Activated naive CD4-positive, alpha-beta T cell treated with anti-CD3 and anti-CD28 coated beads, Interleukin-2, amount 50 U/mL, for 72 hours (primary cell): ENCODE measurements at regions not wholly inside any gene's neighbourhood (a gene's known extent, or its start where the extent isn't known, plus 50 kb on each side); places are given as distances from the start of the nearest gene placed in this dataset.

Source experiments
- ATAC-seq, 2 donors: fragments of 150-1000 bp; cut with Tn5 transposase; 2 replicates each; pipeline ENCODE4 v1.10.0; 2021; ENCODE audit warnings: mild to moderate bottlenecking in 2 of 2, moderate library complexity in 2 of 2
- DNase-seq, 2 donors: peaks; one replicate each; pipeline ENCODE4 v3.0.0; 2021 to 2022; ENCODE audit warnings: low spot score in 2 of 2
- H3K27ac Mint-ChIP-seq, 2 donors: one replicate each; pipeline ENCODE4 v1.8.0; 2022; ENCODE audit warnings: mild to moderate bottlenecking in 2 of 2, mixed read lengths in 2 of 2
- H3K36me3 Mint-ChIP-seq, 2 donors: one replicate each; pipeline ENCODE4 v1.8.0; 2022; ENCODE audit warnings: mixed read lengths in 2 of 2
- H3K9me3 Mint-ChIP-seq, 2 donors: one replicate each; pipeline ENCODE4 v1.8.0; 2022; ENCODE audit warnings: mixed read lengths in 2 of 2

DNA sequence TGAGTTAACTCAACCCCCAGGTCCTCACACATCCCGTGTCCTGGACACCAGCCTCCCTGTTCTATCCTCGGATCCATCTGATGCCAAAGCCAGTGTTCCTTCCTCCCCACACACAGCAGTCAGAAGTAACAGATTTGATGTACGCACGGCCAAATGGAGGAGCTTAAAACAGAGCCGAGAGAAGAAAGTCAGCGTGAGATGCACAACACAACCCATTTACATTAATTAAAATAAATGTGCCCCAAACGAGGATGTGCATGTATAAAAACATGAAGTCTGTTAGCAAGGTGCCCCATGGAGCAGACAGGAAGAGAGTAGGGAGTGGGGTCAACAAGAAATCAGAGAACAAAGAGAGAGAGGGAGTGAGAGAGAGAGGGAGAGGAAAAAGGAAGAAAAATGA is 191.2 kb downstream of the HAUS1 start:
- Mint-ChIP-seq H3K36me3 (no peaks in the 10 kb centered on the region), H3K27ac (peak overlapping the region; percentile 81 to 83), H3K9me3 (no peaks in the 10 kb centered on the region)
- ATAC-seq (no peak), DNase-seq (no peak)

DNA sequence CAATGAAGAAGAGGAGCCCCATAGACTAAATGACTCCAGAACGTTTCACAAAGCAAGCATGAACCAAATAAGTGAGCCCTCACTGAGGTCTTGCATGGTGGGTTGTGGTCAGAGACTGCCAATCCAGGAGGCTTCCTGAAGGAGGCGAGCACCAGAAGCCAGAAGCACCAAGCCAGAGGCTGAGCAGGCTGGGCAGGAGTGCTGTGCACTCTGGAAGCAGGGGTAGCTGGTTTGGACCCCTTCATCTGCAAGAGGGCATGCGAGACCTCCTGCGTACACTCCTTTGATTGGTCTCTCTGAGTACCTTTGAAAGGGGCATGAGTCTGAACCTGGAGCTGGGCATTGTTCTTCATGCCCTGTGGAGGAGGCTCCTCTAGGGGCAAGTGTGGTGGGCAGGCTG is 192.5 kb downstream of the HAUS1 start:
- no peaks in the 10 kb centered on the region for H3K9me3 Mint-ChIP-seq
- DNase-seq = peak in 1 of 2 donors; percentile 26
- no peak overlapping the region for H3K27ac Mint-ChIP-seq
- ATAC-seq = no peak
- H3K36me3 Mint-ChIP-seq = no peaks in the 10 kb centered on the region

DNA sequence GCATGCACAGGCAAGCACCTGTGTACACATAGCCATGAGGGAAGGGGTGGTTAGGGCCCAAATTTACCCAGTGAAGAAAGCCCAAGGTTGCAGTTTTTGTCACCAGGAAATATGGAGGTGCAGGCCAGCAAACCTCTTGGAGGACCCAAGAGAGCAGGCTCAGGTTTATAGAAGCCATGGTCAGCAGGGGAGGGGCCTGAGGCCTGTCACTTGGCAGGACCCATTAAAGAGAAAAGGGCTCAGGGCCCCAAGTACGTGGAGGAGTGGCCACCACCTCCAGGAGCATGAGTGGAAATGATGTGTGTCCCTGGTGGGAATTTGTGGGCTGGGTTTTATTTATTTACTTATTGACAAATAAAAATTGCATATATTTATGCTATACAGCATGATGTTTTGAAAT is 192.9 kb downstream of the HAUS1 start:
- ATAC-seq = no peak
- no peak for DNase-seq
- H3K27ac Mint-ChIP-seq = no peak overlapping the region
- H3K36me3 Mint-ChIP-seq = no peaks in the 10 kb centered on the region
- H3K9me3 Mint-ChIP-seq = no peaks in the 10 kb centered on the region

DNA sequence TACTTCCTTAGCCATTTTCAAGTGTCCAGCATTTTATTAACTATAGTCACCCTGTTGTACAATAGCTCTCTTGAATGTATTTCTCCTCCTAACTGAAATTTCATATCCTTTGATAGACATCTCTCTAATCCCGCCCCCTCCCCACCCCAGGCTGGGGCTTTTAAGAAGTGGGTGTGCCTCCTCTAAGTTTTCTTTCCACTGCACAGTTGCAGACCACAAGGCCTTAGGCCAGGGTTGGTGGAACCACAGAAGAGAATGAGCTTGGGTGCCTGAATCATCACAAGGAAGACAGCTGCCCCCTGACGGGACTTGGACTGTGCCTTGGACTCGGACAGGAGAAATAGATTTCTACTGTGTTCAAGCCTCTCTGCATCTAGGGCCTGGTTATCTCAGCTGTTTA is 193.4 kb downstream of the HAUS1 start:
- peak; percentile 41 to 43 for ATAC-seq
- DNase-seq = no peak
- H3K36me3 Mint-ChIP-seq = no peaks in the 10 kb centered on the region
- H3K27ac Mint-ChIP-seq = no peak overlapping the region
- H3K9me3 Mint-ChIP-seq = no peaks in the 10 kb centered on the region

DNA sequence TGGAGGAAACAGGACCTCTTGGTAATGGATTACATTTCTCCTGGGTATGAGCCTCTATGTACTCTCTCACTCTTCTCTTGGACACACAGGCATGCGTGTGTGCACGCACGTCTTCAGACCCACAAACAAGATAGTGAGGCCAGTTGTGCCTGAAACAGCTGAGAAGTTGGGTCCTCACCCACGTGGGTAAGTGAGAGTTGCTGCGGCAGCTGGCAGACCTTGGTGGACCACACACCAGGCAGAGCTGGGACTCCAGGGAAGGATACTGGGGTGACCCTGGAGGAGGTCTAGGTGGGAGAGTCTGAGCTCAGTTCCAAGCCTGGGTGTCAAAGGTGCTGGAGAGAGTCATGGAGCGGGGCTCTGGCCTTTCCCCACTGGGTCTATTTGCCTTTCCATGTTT is 194.3 kb downstream of the HAUS1 start:
- H3K9me3 Mint-ChIP-seq = peaks cover 0 to 5% of the 10 kb centered on the region in 2 donors
- peak overlapping the region in 1 of 2 donors; percentile 17 for H3K27ac Mint-ChIP-seq
- H3K36me3 Mint-ChIP-seq = no peaks in the 10 kb centered on the region
- ATAC-seq (no peak), DNase-seq (no peak)

DNA sequence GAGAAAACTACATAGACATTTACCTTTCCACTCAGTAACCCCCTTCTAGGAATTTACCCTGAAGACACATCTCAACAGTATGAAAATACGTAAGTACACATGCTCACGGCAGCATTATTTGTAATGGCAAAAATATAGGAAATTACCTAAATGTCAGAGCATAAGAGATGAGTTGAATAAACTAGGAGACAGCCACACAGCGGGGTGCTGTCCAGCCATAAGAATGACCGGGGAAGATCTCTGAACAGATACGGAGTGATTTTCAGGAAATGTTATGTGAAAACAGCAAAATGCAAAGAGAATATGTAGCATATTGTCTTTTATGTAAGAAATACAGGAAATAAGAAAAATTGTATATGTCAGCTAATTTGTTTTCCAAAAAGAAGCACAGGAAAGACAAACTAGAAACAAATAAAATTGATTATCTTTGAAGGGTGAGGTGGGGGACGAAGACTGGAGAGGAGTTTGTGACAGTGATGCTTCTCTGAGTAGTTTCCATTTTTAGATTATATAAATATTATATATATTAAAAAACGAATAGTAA is 195.4 kb downstream of the HAUS1 start:
- no peak for DNase-seq

DNA sequence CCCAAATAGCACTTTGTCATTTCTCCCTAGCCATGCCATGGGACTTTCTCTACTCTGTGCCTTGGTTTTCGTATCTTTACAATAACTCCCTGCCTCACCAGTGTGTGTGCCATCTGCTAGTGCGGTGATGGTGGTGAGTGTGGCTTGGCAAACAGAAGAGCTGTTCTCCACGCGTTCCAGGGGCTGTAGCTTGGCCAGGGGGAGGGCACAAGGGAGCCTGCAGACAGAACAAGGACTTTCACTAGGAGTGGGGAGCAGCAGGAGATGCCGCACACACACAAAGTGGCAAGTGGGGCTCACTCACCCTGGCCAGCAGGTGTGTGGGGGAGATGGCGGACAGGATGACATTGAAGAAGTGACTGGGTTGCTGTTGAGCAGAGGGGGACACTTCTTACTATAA is 196.9 kb downstream of the HAUS1 start:
- H3K9me3 Mint-ChIP-seq = peaks cover 0 to 6% of the 10 kb centered on the region in 2 donors
- peaks cover 0 to under 1% of the 10 kb centered on the region in 2 donors for H3K36me3 Mint-ChIP-seq
- ATAC-seq (no peak), DNase-seq (peak in 1 of 2 donors; percentile 16)
- H3K27ac Mint-ChIP-seq = no peak overlapping the region

More for the DNA sequence above, 195.4 kb downstream of the HAUS1 start:
- Mint-ChIP-seq H3K36me3 (no peaks in the 10 kb centered on the region), H3K27ac (no peak overlapping the region), H3K9me3 (peaks cover 0 to 6% of the 10 kb centered on the region in 2 donors)
- ATAC-seq = no peak

DNA sequence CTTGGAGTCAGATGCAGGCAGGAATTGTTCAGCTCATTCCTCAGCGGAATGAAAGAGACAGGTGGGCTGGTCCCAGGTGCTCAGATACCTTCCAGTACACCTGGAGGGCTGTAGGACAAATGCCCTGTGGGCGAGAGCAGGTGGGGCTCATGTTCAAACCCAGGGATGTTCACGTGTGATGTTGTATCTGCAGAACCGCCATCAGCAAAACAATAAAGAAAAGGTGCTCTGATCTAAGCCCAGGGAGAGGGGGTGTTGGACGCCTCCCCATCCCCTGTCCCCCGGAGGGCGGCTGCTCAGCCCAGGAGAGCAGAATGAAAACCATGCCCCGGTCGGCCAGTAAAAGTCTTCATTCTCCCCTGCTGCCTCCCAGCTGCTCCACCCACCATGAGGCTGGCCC is 197.4 kb downstream of the HAUS1 start:
- peak in 1 of 2 donors; percentile 28 for DNase-seq
- no peak for ATAC-seq
- Mint-ChIP-seq H3K9me3 (peaks cover 0 to 6% of the 10 kb centered on the region in 2 donors), H3K36me3 (peaks cover 0 to 5% of the 10 kb centered on the region in 2 donors), H3K27ac (no peak overlapping the region)

DNA sequence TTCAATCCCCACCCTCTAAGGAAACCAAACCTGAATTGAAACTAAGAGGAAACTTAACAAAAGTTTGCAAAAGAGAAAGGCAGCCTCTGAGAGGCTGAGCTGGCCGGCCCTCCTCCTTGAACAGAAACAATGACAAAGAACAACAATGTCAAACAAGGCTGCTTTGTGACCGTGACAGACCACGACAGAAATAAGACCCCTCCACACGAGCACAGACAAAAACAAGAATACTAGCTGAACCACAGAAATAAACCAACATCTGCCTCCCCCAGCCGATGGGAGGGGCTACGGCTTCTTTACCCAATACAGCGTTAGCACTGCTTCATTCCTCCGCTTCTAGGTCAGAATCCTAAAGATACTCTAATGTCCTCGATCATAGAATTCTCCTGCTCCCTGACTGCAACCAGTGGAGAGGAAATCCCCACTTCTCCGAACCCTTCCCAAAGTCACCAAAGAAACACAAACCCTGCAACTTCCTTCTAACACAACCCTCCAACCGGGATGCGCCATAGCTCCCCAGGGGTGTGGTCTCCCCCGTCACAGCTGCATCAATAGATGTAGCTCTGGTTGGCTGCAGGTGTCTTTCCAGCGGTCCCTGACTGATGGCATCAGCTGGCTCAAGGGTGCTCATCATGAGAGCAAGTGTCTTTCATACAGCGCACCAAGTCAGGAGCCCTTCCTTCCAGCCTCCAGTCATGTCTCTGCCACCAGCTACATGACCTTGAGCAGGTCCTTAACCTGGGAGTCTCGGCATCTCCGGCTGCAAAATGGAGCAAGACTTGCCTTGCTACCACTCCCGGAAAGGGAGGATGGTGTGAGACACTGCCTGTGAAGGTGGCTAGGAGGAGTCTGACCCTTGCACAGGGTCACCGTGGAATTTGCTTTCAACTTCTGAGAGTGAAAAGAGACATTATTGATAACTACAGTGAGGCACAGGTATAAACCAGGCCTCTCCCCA is 198.6 kb downstream of the HAUS1 start:
- ATAC-seq (no peak), DNase-seq (peak in 1 of 2 donors; percentile 21)
- Mint-ChIP-seq H3K27ac (no peak overlapping the region), H3K9me3 (peaks cover 5 to 12% of the 10 kb centered on the region in 2 donors), H3K36me3 (peaks cover 0 to 5% of the 10 kb centered on the region in 2 donors)

DNA sequence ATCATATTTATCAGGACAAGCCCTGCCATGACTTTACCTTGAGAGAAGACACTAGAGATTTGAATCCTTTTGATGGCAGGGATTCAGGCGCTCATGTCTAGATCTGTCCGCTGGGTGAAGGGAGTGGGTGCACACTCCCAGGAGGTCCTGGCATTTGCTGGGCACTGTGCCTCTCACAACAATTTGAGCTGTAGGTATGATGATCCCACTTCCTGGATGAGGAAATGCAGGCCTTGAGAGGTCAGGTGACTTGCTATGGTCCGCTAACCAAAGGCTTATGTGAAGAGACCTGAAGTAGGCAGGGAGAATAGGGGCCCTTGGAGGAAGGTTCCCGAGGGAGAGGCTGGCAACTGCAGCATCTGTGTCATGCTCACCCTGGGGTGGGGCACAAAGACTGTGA is 206.1 kb downstream of the HAUS1 start:
- no peak overlapping the region for H3K27ac Mint-ChIP-seq
- ATAC-seq (no peak), DNase-seq (no peak)
- H3K9me3 Mint-ChIP-seq = peaks cover 5 to 6% of the 10 kb centered on the region in 2 donors
- peaks cover 0 to 5% of the 10 kb centered on the region in 2 donors for H3K36me3 Mint-ChIP-seq

DNA sequence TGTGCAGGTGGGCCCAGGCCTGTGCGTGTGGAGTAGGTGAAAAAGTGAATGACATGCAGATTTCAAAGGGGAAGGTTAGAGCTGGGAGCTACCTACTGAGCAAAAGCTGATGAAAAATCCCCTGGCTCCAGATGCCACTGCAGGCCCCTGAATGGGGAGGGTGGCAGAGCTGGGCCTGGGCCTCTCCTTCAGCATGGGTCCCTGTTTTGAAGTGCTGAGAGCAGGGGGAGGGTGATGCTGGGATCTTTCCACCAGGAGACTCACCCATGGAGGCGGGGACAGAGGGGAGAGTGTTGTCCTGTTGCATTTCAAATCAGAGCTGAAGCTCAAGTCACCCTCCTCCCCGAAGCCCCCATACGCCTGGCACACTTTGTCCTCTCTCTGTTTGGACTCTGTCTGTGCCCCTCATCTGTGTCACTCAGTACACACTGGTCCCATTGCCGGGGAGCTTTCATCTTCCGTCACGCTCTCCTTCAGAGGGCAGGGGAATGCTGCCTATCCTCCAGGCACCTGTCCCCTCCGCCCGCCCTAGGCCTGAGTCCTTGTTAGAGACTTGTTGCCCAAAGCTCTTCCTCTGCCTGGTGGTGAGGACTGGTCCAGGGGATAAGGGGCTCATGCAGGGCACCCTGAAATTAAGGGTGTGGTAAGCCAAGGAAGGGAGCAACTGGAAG is 206.6 kb downstream of the HAUS1 start:
- Mint-ChIP-seq H3K36me3 (peaks cover 0 to 5% of the 10 kb centered on the region in 2 donors), H3K27ac (no peak overlapping the region), H3K9me3 (peaks cover 5 to 6% of the 10 kb centered on the region in 2 donors)
- no peak for ATAC-seq
- DNase-seq = peak in 1 of 2 donors; percentile 43

DNA sequence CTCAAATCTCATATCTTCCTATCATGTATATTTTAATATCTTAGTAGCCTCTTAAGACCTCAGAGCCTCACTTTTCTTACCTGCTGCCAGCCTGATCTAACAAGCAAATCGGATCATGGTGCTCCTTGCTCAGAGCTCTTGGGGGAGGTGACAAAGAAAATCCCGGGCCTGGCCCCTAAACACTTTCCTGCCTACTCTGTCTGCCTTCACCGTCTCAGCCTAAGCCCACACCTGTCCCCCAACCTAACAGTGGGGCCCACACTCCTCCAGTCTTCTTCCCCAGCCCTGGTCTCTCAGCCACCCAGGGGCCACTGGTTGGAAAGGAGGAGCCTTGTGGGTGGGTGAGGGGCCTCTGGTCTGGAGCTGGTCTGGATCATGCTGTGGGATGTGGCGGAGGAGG is 207.3 kb downstream of the HAUS1 start:
- H3K27ac Mint-ChIP-seq = no peak overlapping the region

DNA sequence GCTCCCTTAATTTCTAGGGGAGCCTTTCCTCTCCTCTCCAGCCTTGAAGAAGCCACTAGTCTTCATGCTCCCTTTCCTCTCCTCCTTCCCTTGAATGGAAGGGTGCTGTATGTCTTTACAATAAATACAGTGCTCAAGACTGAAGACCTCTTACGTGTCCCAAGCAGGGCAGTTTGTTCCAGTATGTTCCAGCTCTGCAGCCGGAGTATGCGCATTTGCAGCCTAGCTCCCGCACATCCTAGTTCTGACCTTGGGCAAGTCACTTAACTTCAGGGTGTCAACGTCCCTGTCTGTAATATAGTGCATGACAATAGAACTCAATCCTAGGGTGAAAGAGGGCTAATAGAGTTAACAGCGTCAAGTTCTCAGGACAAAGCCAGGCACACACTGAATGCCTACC is 208.0 kb downstream of the HAUS1 start:
- ATAC-seq = no peak
- Mint-ChIP-seq H3K27ac (no peak overlapping the region), H3K36me3 (no peaks in the 10 kb centered on the region), H3K9me3 (peaks cover 4 to 5% of the 10 kb centered on the region in 2 donors)
- DNase-seq = peak in 1 of 2 donors; percentile 42

More for the DNA sequence above, 207.3 kb downstream of the HAUS1 start:
- DNase-seq (peak in 1 of 2 donors; percentile 33), ATAC-seq (no peak)
- Mint-ChIP-seq H3K9me3 (peaks cover 5 to 6% of the 10 kb centered on the region in 2 donors), H3K36me3 (peaks cover 0 to under 1% of the 10 kb centered on the region in 2 donors)

DNA sequence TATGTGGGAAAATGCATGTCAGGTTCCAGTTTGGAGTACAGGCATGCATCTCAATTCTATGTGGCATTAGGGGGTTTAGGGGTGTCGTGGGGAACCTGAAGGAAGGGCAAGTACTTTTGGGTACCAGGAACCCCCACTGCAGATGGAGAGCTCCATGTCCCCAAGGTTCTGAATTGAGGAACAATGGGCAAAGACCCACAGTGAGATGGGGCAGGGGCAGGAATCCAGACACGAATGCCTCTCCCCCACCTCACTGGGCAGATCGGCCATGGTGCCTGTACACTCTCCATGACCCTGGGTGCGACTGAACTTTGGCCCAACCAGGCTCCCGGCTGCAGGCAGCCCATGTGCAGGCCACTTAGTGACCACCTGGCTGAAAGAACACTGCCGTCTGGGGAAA is 209.3 kb downstream of the HAUS1 start:
- no peak for DNase-seq
- H3K27ac Mint-ChIP-seq = no peak overlapping the region
- no peak for ATAC-seq

DNA sequence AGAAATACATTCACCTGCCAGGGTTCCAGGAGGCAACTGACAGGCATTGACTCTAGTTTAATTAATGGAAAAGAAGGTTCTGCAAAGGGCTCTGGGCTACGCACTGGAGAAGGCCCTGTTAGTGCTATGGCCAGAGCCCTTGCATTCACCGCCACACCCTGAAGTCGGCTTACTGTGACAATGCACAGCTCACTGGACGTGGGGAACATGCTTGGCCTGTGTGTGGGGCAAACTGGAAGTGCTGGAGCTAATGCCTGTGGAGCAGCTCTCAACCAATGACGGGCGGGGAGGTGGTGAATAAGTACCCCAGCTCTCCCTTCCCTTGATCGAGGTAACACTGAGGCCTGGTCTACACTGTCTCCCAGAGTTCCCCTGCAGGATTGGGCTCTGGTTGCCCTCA is 209.8 kb downstream of the HAUS1 start:
- H3K27ac Mint-ChIP-seq = no peak overlapping the region
- no peaks in the 10 kb centered on the region for H3K36me3 Mint-ChIP-seq
- no peak for DNase-seq
- ATAC-seq = no peak
- no peaks in the 10 kb centered on the region for H3K9me3 Mint-ChIP-seq

More for the DNA sequence above, 209.3 kb downstream of the HAUS1 start:
- H3K36me3 Mint-ChIP-seq = no peaks in the 10 kb centered on the region
- no peaks in the 10 kb centered on the region for H3K9me3 Mint-ChIP-seq

DNA sequence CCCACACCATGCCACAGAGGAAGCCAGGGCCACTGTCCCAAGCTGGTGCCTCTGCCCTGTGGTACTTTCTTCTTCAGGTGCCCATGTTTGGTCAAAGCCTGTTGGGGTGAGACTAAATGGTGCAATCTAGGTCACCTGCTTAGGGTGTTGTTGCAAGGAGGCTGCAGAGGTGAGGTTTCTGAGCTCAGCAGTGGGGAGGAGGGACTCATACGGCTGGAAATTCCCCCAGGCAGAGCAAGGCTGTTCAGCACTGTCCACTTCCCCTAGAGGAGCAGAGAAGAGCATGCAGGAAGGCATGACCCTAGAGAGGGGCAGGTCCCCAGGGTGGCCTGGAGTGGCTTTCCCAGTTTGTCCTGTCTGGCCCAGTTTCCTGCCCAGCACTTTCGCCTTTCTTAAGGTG is 211.0 kb downstream of the HAUS1 start:
- no peak for DNase-seq
- Mint-ChIP-seq H3K9me3 (no peaks in the 10 kb centered on the region), H3K27ac (peak overlapping the region in 1 of 2 donors; percentile 16), H3K36me3 (no peaks in the 10 kb centered on the region)
- ATAC-seq = no peak

DNA sequence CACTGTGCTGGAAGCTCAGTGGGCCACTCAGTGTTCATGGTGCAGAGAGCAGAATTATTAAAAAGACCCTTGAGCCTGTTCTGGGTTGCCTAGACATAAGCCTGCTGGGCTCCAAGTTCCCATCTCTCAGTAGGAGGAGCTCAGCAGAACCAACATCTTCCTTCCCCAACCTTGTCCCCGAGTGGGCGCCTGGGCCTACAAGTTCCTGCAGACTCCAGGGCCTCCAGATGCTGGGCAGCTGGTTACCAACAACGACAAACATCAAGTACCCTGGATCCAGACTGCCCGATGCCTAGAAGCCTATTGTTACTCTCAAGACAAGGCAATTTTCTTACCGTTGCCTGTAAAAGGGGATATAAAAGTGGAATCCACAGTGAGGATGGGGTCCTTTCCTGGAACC is 214.2 kb downstream of the HAUS1 start:
- Mint-ChIP-seq H3K36me3 (no peaks in the 10 kb centered on the region), H3K9me3 (no peaks in the 10 kb centered on the region), H3K27ac (no peak overlapping the region)
- no peak for DNase-seq
- ATAC-seq = no peak
